ENCODE measurements at regions not wholly inside any gene's neighbourhood (a gene's known extent, or its start where the extent isn't known, plus 50 kb on each side); places are given as distances from the start of the nearest gene placed in this dataset.

DNA sequence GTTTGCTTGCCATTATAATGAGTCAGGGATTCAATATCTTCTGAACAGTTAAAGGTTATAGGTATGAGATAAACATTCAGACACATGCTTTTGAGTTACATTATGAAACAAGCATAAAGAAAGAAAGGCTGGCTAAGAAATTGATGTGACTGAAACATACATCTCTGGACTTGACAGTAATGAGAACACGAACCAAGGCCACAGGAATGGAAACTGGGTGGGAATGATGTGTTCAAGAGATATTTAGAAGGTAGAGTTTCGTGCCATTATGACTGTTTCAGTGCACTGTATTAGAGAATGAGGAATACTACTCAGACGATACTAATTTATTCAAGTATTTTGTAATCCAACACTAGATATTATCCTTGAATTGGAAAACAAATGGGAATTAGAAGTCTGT lies 332.1 kb upstream of the MAGI2 start:
- TF ChIP-seq, protein P1, sequence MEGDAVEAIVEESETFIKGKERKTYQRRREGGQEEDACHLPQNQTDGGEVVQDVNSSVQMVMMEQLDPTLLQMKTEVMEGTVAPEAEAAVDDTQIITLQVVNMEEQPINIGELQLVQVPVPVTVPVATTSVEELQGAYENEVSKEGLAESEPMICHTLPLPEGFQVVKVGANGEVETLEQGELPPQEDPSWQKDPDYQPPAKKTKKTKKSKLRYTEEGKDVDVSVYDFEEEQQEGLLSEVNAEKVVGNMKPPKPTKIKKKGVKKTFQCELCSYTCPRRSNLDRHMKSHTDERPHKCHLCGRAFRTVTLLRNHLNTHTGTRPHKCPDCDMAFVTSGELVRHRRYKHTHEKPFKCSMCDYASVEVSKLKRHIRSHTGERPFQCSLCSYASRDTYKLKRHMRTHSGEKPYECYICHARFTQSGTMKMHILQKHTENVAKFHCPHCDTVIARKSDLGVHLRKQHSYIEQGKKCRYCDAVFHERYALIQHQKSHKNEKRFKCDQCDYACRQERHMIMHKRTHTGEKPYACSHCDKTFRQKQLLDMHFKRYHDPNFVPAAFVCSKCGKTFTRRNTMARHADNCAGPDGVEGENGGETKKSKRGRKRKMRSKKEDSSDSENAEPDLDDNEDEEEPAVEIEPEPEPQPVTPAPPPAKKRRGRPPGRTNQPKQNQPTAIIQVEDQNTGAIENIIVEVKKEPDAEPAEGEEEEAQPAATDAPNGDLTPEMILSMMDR (IDR thresholded peaks at IDR 0.05): no peak
- no peaks in the 10 kb centered on the region for H3K27me3 ChIP-seq
- DNase-seq (ENCODE audit: low spot score in 2 of 2): no peak

GRCh38 chr7:79782906-79783305 lies 329.4 kb upstream of the MAGI2 start:
- TF ChIP-seq, protein P1 (IDR thresholded peaks at IDR 0.05): no peak
- intact Hi-C loops (cut with DNase I): no loop called here
- no peaks in the 10 kb centered on the region for H3K27me3 ChIP-seq
- H3K4me3 ChIP-seq: no peak overlapping the region
- no peak overlapping the region for H3K27ac ChIP-seq
- H3K36me3 ChIP-seq: no peaks in the 10 kb centered on the region
- H3K4me1 ChIP-seq: no peaks in the 10 kb centered on the region
- H3K9me3 ChIP-seq: no peaks in the 10 kb centered on the region
- DNase-seq (ENCODE audit: low spot score in 2 of 2): no peak

More for the DNA sequence above, 332.1 kb upstream of the MAGI2 start:
- Histone ChIP-seq H3K9me3 (no peaks in the 10 kb centered on the region), H3K36me3 (no peaks in the 10 kb centered on the region), H3K4me3 (no peak overlapping the region), H3K27ac (no peak overlapping the region), H3K4me1 (no peaks in the 10 kb centered on the region)
- intact Hi-C loops (cut with DNase I): no loop called here

DNA sequence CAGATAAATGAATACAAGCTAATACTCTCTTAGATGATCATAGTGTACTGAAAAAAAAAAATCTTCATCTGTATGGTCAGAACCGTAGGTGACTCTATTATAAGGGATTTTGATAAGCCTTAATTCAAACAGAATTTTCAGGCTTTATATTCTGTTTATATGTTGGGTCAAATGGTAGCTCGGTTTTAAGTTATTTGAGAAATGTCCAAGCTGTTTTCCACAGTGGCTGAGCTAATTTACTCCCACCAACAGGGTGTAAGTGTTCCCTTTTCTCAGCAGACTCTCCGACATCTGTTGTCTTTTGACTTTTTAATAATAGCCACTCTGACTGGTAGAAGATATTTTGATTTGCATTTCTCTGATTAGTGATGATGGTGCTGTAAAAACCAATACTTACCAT lies 328.8 kb upstream of the MAGI2 start:
- Histone ChIP-seq H3K9me3 (no peaks in the 10 kb centered on the region), H3K4me3 (no peak overlapping the region), H3K4me1 (no peaks in the 10 kb centered on the region), H3K27me3 (no peaks in the 10 kb centered on the region), H3K27ac (no peak overlapping the region), H3K36me3 (no peaks in the 10 kb centered on the region)
- no peak for DNase-seq (ENCODE audit: low spot score in 2 of 2)
- intact Hi-C loops (cut with DNase I): no loop called here
- TF ChIP-seq, protein P1 (IDR thresholded peaks at IDR 0.05): no peak

DNA sequence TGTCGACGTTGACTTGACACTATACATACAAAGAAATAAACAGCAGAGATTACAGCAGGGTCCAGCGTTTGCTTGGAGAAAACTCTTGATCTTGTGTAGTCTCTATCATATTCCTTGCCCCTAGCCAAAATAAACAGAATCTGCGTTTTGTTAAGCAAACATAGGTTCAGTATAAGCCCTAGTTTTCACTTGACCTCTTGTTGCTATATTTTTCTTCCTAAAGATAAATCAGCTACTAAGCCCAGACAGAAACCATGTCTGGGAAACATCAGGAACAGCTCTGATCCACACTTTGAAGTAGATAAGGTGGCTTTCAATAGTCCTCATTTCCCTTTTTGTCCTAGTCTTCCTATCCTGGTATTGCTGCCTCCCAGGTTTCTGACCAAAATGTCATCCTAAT lies 328.2 kb upstream of the MAGI2 start:
- Histone ChIP-seq H3K27me3 (no peaks in the 10 kb centered on the region), H3K36me3 (no peaks in the 10 kb centered on the region), H3K4me1 (no peaks in the 10 kb centered on the region), H3K4me3 (no peak overlapping the region), H3K27ac (no peak overlapping the region), H3K9me3 (no peaks in the 10 kb centered on the region)
- no peak for DNase-seq (ENCODE audit: low spot score in 2 of 2)
- TF ChIP-seq, protein P1 (IDR thresholded peaks at IDR 0.05): no peak
- intact Hi-C loops (cut with DNase I): no loop called here

- Histone ChIP-seq H3K27ac (no peak overlapping the region), H3K4me1 (no peaks in the 10 kb centered on the region), H3K27me3 (no peaks in the 10 kb centered on the region), H3K36me3 (no peaks in the 10 kb centered on the region), H3K9me3 (no peaks in the 10 kb centered on the region), H3K4me3 (no peak overlapping the region)
- DNase-seq (ENCODE audit: low spot score in 2 of 2): no peak
- TF ChIP-seq, protein P1 (IDR thresholded peaks at IDR 0.05): no peak
- intact Hi-C loops (cut with DNase I): no loop called here
Observed at GRCh38 chr7:79778786-79779770, 325.6 kb upstream of the MAGI2 start.

Measured in ascending aorta (tissue), 2 donors.